ENCODE measurements at regions not wholly inside any gene's neighbourhood (a gene's known extent, or its start where the extent isn't known, plus 50 kb on each side); places are given as distances from the start of the nearest gene placed in this dataset.
"Not testable (repeated sequence)": the region's sequence is repeated elsewhere in the genome, so short reads cannot be mapped to it uniquely, and the experiment has no call there.

GRCh38 chr21:9572782-9573181 lies 948.6 kb upstream of the TPTE start:
- not testable (repeated sequence) for DNase-seq (ENCODE audit: low spot score); FAIRE-seq

- FAIRE-seq; DNase-seq (ENCODE audit: low spot score): not testable (repeated sequence)
These were observed 947.9 kb upstream of the TPTE start for GRCh38 chr21:9573528-9573927.

GRCh38 chr21:9579275-9579674 lies 942.1 kb upstream of the TPTE start:
- DNase-seq (ENCODE audit: low spot score); FAIRE-seq: not testable (repeated sequence)

- not testable (repeated sequence) for FAIRE-seq; DNase-seq (ENCODE audit: low spot score)
These were observed 933.4 kb upstream of the TPTE start for GRCh38 chr21:9587941-9588340.

- not testable (repeated sequence) for DNase-seq (ENCODE audit: low spot score); FAIRE-seq
These were observed 928.8 kb upstream of the TPTE start for GRCh38 chr21:9592591-9592990.

- DNase-seq (ENCODE audit: low spot score); FAIRE-seq: not testable (repeated sequence)
These were observed 927.7 kb upstream of the TPTE start for GRCh38 chr21:9593646-9594045.

- FAIRE-seq; DNase-seq (ENCODE audit: low spot score): not testable (repeated sequence)
These were observed 907.4 kb upstream of the TPTE start for GRCh38 chr21:9614011-9614410.

GRCh38 chr21:9621121-9621793 lies 900.1 kb upstream of the TPTE start:
- not testable (repeated sequence) for FAIRE-seq; DNase-seq (ENCODE audit: low spot score)

GRCh38 chr21:9628051-9628450 lies 893.3 kb upstream of the TPTE start:
- FAIRE-seq = not testable (repeated sequence)

GRCh38 chr21:9647409-9647808 lies 874.0 kb upstream of the TPTE start:
- FAIRE-seq; DNase-seq (ENCODE audit: low spot score): not testable (repeated sequence)

More at GRCh38 chr21:9628051-9628450, 893.3 kb upstream of the TPTE start:
- DNase-seq (ENCODE audit: low spot score) = not testable (repeated sequence)

- FAIRE-seq = not testable (repeated sequence)
- DNase-seq (ENCODE audit: low spot score) = peak; percentile 2
These were observed 873.1 kb upstream of the TPTE start for GRCh38 chr21:9648331-9648730.

GRCh38 chr21:9648947-9649720 lies 872.2 kb upstream of the TPTE start:
- DNase-seq (ENCODE audit: low spot score); FAIRE-seq: not testable (repeated sequence)

GRCh38 chr21:9652819-9653218 lies 868.6 kb upstream of the TPTE start:
- not testable (repeated sequence) for FAIRE-seq; DNase-seq (ENCODE audit: low spot score)

GRCh38 chr21:9655221-9655620 lies 866.2 kb upstream of the TPTE start:
- not testable (repeated sequence) for FAIRE-seq

GRCh38 chr21:9656455-9656854 lies 864.9 kb upstream of the TPTE start:
- DNase-seq (ENCODE audit: low spot score); FAIRE-seq: not testable (repeated sequence)

More at GRCh38 chr21:9655221-9655620, 866.2 kb upstream of the TPTE start:
- not testable (repeated sequence) for DNase-seq (ENCODE audit: low spot score)

GRCh38 chr21:9657779-9658178 lies 863.6 kb upstream of the TPTE start:
- FAIRE-seq = not testable (repeated sequence)
- peak; percentile 2 for DNase-seq (ENCODE audit: low spot score)

- not testable (repeated sequence) for FAIRE-seq; DNase-seq (ENCODE audit: low spot score)
These were observed 861.5 kb upstream of the TPTE start for GRCh38 chr21:9659877-9660276.

GRCh38 chr21:9663914-9664729 lies 857.3 kb upstream of the TPTE start:
- not testable (repeated sequence) for DNase-seq (ENCODE audit: low spot score); FAIRE-seq

- FAIRE-seq = not testable (repeated sequence)
These were observed 845.6 kb upstream of the TPTE start for GRCh38 chr21:9675811-9676210.

GRCh38 chr21:9679029-9679428 lies 842.4 kb upstream of the TPTE start:
- not testable (repeated sequence) for FAIRE-seq; DNase-seq (ENCODE audit: low spot score)

More at GRCh38 chr21:9675811-9676210, 845.6 kb upstream of the TPTE start:
- not testable (repeated sequence) for DNase-seq (ENCODE audit: low spot score)

- FAIRE-seq; DNase-seq (ENCODE audit: low spot score): not testable (repeated sequence)
These were observed 832.4 kb upstream of the TPTE start for GRCh38 chr21:9688945-9689344.

Measured in RCC 7860 (cell line).